ENCODE measurements at regions not wholly inside any gene's neighbourhood (a gene's known extent, or its start where the extent isn't known, plus 50 kb on each side); places are given as distances from the start of the nearest gene placed in this dataset.

GRCh38 chr10:105370692-105371091 lies 729.6 kb downstream of the SORCS3 start:
- no peak for DNase-seq (ENCODE audit: low spot score)

- no peak for DNase-seq (ENCODE audit: low spot score)
Measured at GRCh38 chr10:105359708-105360107, 718.6 kb downstream of the SORCS3 start.

GRCh38 chr10:105358911-105359310 lies 717.8 kb downstream of the SORCS3 start:
- no peak for DNase-seq (ENCODE audit: low spot score)

- no peak for DNase-seq (ENCODE audit: low spot score)
Measured at GRCh38 chr10:105356626-105357025, 715.5 kb downstream of the SORCS3 start.

GRCh38 chr10:105354010-105354409 lies 712.9 kb downstream of the SORCS3 start:
- DNase-seq (ENCODE audit: low spot score) = no peak

GRCh38 chr10:105352827-105353226 lies 711.7 kb downstream of the SORCS3 start:
- no peak for DNase-seq (ENCODE audit: low spot score)

- DNase-seq (ENCODE audit: low spot score) = no peak
Measured at GRCh38 chr10:105352281-105352680, 711.2 kb downstream of the SORCS3 start.

- DNase-seq (ENCODE audit: low spot score) = no peak
Measured at GRCh38 chr10:105351187-105351586, 710.1 kb downstream of the SORCS3 start.

- DNase-seq (ENCODE audit: low spot score) = no peak
Measured at GRCh38 chr10:105347487-105347886, 706.4 kb downstream of the SORCS3 start.

- DNase-seq (ENCODE audit: low spot score) = no peak
Measured at GRCh38 chr10:105342606-105343005, 701.5 kb downstream of the SORCS3 start.

- no peak for DNase-seq (ENCODE audit: low spot score)
Measured at GRCh38 chr10:105339669-105340068, 698.6 kb downstream of the SORCS3 start.

- no peak for DNase-seq (ENCODE audit: low spot score)
Measured at GRCh38 chr10:105328503-105329133, 687.5 kb downstream of the SORCS3 start.

Data from CD4-positive, alpha-beta T cell treated with Interleukin-2 at 100 ng/mL for 4 hours (primary cell).